ENCODE measurements at regions not wholly inside any gene's neighbourhood (a gene's known extent, or its start where the extent isn't known, plus 50 kb on each side); places are given as distances from the start of the nearest gene placed in this dataset.
"Not testable (repeated sequence)": the region's sequence is repeated elsewhere in the genome, so short reads cannot be mapped to it uniquely, and the experiment has no call there.

DNA sequence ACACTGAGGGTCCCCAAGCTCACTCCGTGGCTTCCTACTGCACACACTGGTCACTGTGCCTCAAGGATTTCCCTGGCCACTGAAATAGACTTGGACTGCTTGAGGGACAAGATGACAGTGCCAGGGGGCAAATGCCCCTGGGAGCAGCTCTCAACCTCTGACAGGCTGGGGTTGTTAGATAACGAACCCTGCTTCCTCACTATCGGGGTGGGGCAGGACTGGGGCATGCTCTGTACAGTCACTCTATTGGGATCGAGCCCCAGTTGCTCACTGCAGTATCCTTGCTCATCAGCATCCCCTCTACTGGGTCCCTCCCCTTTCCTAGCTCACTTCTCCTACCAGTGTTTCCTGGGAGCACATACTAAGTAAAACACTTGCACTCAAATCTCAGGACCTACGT is 610.8 kb downstream of the NTRK3 start:
- H3K4me3 ChIP-seq (ENCODE audit: control insufficient read depth, low read depth, low read length), result no peak overlapping the region
- no peak for DNase-seq (ENCODE audit: low read depth)
- TF ChIP-seq, protein P1, sequence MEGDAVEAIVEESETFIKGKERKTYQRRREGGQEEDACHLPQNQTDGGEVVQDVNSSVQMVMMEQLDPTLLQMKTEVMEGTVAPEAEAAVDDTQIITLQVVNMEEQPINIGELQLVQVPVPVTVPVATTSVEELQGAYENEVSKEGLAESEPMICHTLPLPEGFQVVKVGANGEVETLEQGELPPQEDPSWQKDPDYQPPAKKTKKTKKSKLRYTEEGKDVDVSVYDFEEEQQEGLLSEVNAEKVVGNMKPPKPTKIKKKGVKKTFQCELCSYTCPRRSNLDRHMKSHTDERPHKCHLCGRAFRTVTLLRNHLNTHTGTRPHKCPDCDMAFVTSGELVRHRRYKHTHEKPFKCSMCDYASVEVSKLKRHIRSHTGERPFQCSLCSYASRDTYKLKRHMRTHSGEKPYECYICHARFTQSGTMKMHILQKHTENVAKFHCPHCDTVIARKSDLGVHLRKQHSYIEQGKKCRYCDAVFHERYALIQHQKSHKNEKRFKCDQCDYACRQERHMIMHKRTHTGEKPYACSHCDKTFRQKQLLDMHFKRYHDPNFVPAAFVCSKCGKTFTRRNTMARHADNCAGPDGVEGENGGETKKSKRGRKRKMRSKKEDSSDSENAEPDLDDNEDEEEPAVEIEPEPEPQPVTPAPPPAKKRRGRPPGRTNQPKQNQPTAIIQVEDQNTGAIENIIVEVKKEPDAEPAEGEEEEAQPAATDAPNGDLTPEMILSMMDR (conservative IDR thresholded peaks at IDR 0.05; ENCODE audit: control insufficient read depth, insufficient read depth, low read depth, low read length), result no peak

DNA sequence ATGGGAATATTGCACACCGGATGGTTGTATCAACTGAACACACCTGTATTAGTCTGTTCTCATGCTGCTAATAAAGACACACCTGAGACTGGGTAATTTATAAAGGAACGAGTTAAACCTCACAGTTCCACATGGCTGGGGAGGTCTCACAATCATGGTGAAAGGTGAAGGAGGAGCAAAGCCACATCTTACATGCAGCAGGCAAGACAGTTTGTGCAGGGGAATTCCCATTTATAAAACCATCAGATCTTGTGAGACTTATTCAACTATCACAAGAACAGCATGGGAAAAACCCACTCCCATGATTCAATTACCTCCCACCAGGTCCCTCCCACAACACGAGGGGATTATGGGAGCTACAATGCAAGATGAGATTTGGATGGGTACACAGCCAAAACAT is 613.5 kb downstream of the NTRK3 start:
- not testable (repeated sequence) for DNase-seq (ENCODE audit: low read depth); H3K4me3 ChIP-seq (ENCODE audit: control insufficient read depth, low read depth, low read length)

- H3K4me3 ChIP-seq (ENCODE audit: control insufficient read depth, low read depth, low read length), result no peak overlapping the region
- DNase-seq (ENCODE audit: low read depth), result no peak
- TF ChIP-seq, protein P1 (conservative IDR thresholded peaks at IDR 0.05; ENCODE audit: control insufficient read depth, insufficient read depth, low read depth, low read length), result no peak
Observed at GRCh38 chr15:87639305-87640011, 617.1 kb downstream of the NTRK3 start.

- TF ChIP-seq, protein P1 (conservative IDR thresholded peaks at IDR 0.05; ENCODE audit: control insufficient read depth, insufficient read depth, low read depth, low read length), result no peak
- no peak for DNase-seq (ENCODE audit: low read depth)
- H3K4me3 ChIP-seq (ENCODE audit: control insufficient read depth, low read depth, low read length), result no peak overlapping the region
Observed at GRCh38 chr15:87638554-87639083, 617.9 kb downstream of the NTRK3 start.

DNA sequence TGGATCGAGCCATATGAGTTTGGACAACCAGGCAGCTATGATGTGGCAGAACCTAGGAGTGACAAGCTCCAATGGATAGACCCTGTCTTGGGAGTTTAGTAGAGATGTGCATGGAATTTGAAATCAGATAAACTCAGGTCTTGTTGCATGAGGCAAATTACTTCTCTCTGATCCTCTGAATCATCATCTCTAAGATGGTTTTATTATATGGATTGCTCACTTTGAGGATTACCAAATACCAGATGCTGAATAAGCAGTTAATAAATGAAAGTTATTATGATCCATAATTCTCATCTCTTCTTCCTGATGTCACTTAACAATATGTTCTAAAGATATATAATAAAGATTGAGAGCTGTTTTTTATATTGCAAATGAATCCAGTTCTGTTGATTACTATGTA is 622.2 kb downstream of the NTRK3 start:
- no peak overlapping the region for H3K4me3 ChIP-seq (ENCODE audit: control insufficient read depth, low read depth, low read length)
- no peak for DNase-seq (ENCODE audit: low read depth)
- TF ChIP-seq, protein P1 (conservative IDR thresholded peaks at IDR 0.05; ENCODE audit: control insufficient read depth, insufficient read depth, low read depth, low read length), result no peak

DNA sequence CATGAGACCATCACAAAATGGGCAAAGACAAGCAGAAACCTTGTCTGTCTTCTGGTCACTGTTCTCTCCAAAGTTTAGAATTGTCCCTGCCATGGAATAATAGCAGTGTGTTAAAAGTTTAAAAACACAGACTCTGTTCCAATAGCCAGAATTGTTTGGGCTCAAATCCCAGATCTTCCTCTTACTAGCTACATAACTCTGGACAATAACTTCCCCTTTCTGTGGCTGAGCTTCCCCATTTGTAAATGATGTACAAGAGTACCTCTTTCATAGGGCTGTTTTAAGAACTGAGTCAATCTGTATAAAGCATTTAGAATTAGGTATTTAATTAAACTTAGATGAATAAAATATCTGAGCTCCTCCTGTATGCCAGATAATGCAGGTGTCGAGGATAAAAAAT is 623.0 kb downstream of the NTRK3 start:
- TF ChIP-seq, protein P1 (conservative IDR thresholded peaks at IDR 0.05; ENCODE audit: control insufficient read depth, insufficient read depth, low read depth, low read length), result no peak
- DNase-seq (ENCODE audit: low read depth), result no peak
- H3K4me3 ChIP-seq (ENCODE audit: control insufficient read depth, low read depth, low read length), result no peak overlapping the region

GRCh38 chr15:87632364-87632763 is 624.2 kb downstream of the NTRK3 start:
- no peak for DNase-seq (ENCODE audit: low read depth)
- no peak overlapping the region for H3K4me3 ChIP-seq (ENCODE audit: control insufficient read depth, low read depth, low read length)
- TF ChIP-seq, protein P1 (conservative IDR thresholded peaks at IDR 0.05; ENCODE audit: control insufficient read depth, insufficient read depth, low read depth, low read length), result no peak
